CD4-positive, alpha-beta T cell (primary cell): ENCODE measurements at regions not wholly inside any gene's neighbourhood (a gene's known extent, or its start where the extent isn't known, plus 50 kb on each side); places are given as distances from the start of the nearest gene placed in this dataset.

ENCODE experiments used
- ATAC-seq: fragments of 200-7000 bp; cut with Tn5 transposase; one replicate; pipeline ENCODE4 v1.10.0; 2022; ENCODE audit warnings: mild to moderate bottlenecking; ENCODE audit not compliant: poor library complexity
- CTCF ChIA-PET: fragments of 350-600 bp; sonication (Branson Sonifier 250); formaldehyde crosslinking; loops from one replicate; lab custom pipeline; 2021; ENCODE audit warnings: antibody characterized with exemption, inconsistent platforms; lab: Charles Lee
- POLR2A ChIA-PET: fragments of 350-600 bp; sonication (Branson Sonifier 250); formaldehyde crosslinking; loops from one replicate; lab custom pipeline; 2021; ENCODE audit warnings: antibody characterized with exemption, inconsistent platforms; lab: Charles Lee
- DNase-seq, 14 experiments: peaks; one replicate each; pipeline ENCODE4 v3.0.0-alpha.2; 2013 to 2020; ENCODE audit warnings: mixed read lengths in 2 of 14
- H3K27ac ChIP-seq, 2 donors: one replicate each; pipeline versions ENCODE4 v1.5.1 to v1.7.0; 2013; ENCODE audit warnings: low read length in 2 of 2, low read depth in 1 of 2, mild to moderate bottlenecking in 1 of 2
- H3K27me3 ChIP-seq, 2 experiments: 1 replicate in 1 of 2; 2 replicates in 1 of 2; pipeline versions ENCODE4 v1.6.1 to v1.7.0; 2013; ENCODE audit warnings: low read length in 2 of 2, control low read depth in 1 of 2, mild to moderate bottlenecking in 1 of 2, moderate library complexity in 1 of 2; ENCODE audit not compliant: insufficient read depth in 2 of 2, control insufficient read depth in 1 of 2
- H3K36me3 ChIP-seq: one replicate; pipeline ENCODE4 v1.6.1; 2013; ENCODE audit warnings: low read length, control low read depth; ENCODE audit not compliant: insufficient read depth
- H3K4me1 ChIP-seq: one replicate; pipeline ENCODE4 v1.6.1; 2013; ENCODE audit warnings: low read length, control low read depth; ENCODE audit not compliant: insufficient read depth
- H3K4me3 ChIP-seq: one replicate; pipeline ENCODE4 v1.5.1; 2013; ENCODE audit warnings: mild to moderate bottlenecking, low read length, moderate library complexity
- H3K9me3 ChIP-seq, 2 experiments: 1 replicate in 1 of 2; 2 replicates in 1 of 2; pipeline versions ENCODE4 v1.6.1 to v1.7.0; 2013; ENCODE audit warnings: low read length in 2 of 2, mild to moderate bottlenecking in 2 of 2, control low read depth in 1 of 2, moderate library complexity in 1 of 2; ENCODE audit not compliant: control insufficient read depth in 1 of 2, insufficient read depth in 1 of 2
- H3K27ac Mint-ChIP-seq: one replicate; pipeline ENCODE4 v1.8.0; 2020; ENCODE audit warnings: mixed read lengths
- H3K27me3 Mint-ChIP-seq: one replicate; pipeline ENCODE4 v1.8.0; 2021; ENCODE audit warnings: mixed read lengths
- H3K36me3 Mint-ChIP-seq: one replicate; pipeline ENCODE4 v1.8.0; 2021; ENCODE audit warnings: low read depth, mixed read lengths
- H3K4me1 Mint-ChIP-seq: one replicate; pipeline ENCODE4 v1.8.0; 2021; ENCODE audit warnings: low read depth, mixed read lengths
- H3K4me3 Mint-ChIP-seq: one replicate; pipeline ENCODE4 v1.8.0; 2020; ENCODE audit warnings: mild to moderate bottlenecking, mixed read lengths
- H3K9me3 Mint-ChIP-seq: one replicate; pipeline ENCODE4 v1.8.0; 2020; ENCODE audit warnings: mixed read lengths
- CTCF ChIP-seq: fragments of 200-600 bp; IDR thresholded peaks from one replicate; pipeline ENCODE4 v1.8.0; 2022; ENCODE audit warnings: antibody characterized with exemption, mild to moderate bottlenecking
- intact Hi-C, 2 experiments: fragments of 100-400 bp; cut with DNase I in 1 of 2; cut with micrococcal nuclease in 1 of 2; formaldehyde crosslinking; loops; one replicate each; pipeline versions ENCODE4 v1.15.1 to v1.9.0; 2023 to 2025; cut with DNase I, micrococcal nuclease

- H3K36me3 ChIP-seq, result no peaks in the 10 kb centered on the region
- no peak overlapping the region for H3K4me3 Mint-ChIP-seq
- no peak overlapping the region for H3K27ac Mint-ChIP-seq
- H3K4me3 ChIP-seq, result no peak overlapping the region
- H3K27me3 Mint-ChIP-seq, result peaks cover 8% of the 10 kb centered on the region
- H3K4me1 Mint-ChIP-seq, result no peaks in the 10 kb centered on the region
- H3K27ac ChIP-seq, result no peak overlapping the region
- ChIA-PET POLR2A (no interaction called here), CTCF (no interaction called here)
- DNase-seq (no peak), ATAC-seq (no peak)
- no peaks in the 10 kb centered on the region for H3K9me3 Mint-ChIP-seq
- no peaks in the 10 kb centered on the region for H3K4me1 ChIP-seq
- no peaks in the 10 kb centered on the region for H3K27me3 ChIP-seq
- intact Hi-C loops, result no loop called here
- H3K36me3 Mint-ChIP-seq, result no peaks in the 10 kb centered on the region
- H3K9me3 ChIP-seq, result no peaks in the 10 kb centered on the region
- TF ChIP-seq CTCF, result no peak
Observed at GRCh38 chr17:13076905-13077304, 59.1 kb upstream of the ELAC2 start.

GRCh38 chr17:13074026-13074425, 56.2 kb upstream of the ELAC2 start:
- H3K4me1 Mint-ChIP-seq, result no peaks in the 10 kb centered on the region
- Histone ChIP-seq H3K9me3 (no peaks in the 10 kb centered on the region), H3K4me1 (no peaks in the 10 kb centered on the region), H3K4me3 (no peak overlapping the region), H3K27me3 (peaks cover 0 to 2% of the 10 kb centered on the region in 2 experiments), H3K27ac (no peak overlapping the region), H3K36me3 (no peaks in the 10 kb centered on the region)
- TF ChIP-seq CTCF, result no peak
- H3K27me3 Mint-ChIP-seq, result peaks cover 10% of the 10 kb centered on the region
- DNase-seq (no peak), ATAC-seq (no peak)
- ChIA-PET CTCF (no interaction called here), POLR2A (no interaction called here)
- no peaks in the 10 kb centered on the region for H3K9me3 Mint-ChIP-seq
- H3K36me3 Mint-ChIP-seq, result no peaks in the 10 kb centered on the region
- H3K4me3 Mint-ChIP-seq, result no peak overlapping the region
- intact Hi-C loops, result no loop called here
- H3K27ac Mint-ChIP-seq, result no peak overlapping the region

GRCh38 chr17:13073018-13073417, 55.2 kb upstream of the ELAC2 start:
- no peaks in the 10 kb centered on the region for H3K4me1 Mint-ChIP-seq
- H3K27me3 ChIP-seq, result peaks cover 0 to 2% of the 10 kb centered on the region in 2 experiments
- H3K27ac Mint-ChIP-seq, result no peak overlapping the region
- H3K9me3 ChIP-seq, result no peaks in the 10 kb centered on the region
- no peak for ATAC-seq
- intact Hi-C loops, result no loop called here
- H3K4me1 ChIP-seq, result no peaks in the 10 kb centered on the region
- ChIA-PET POLR2A (no interaction called here), CTCF (no interaction called here)
- no peaks in the 10 kb centered on the region for H3K36me3 Mint-ChIP-seq
- H3K27ac ChIP-seq, result no peak overlapping the region
- H3K4me3 ChIP-seq, result no peak overlapping the region
- no peak for TF ChIP-seq CTCF
- no peaks in the 10 kb centered on the region for H3K9me3 Mint-ChIP-seq
- no peak for DNase-seq
- H3K27me3 Mint-ChIP-seq, result peaks cover 15% of the 10 kb centered on the region
- H3K36me3 ChIP-seq, result no peaks in the 10 kb centered on the region
- no peak overlapping the region for H3K4me3 Mint-ChIP-seq
